Trophoblast cell (in vitro differentiated cells and primary cell): ENCODE measurements at regions not wholly inside any gene's neighbourhood (a gene's known extent, or its start where the extent isn't known, plus 50 kb on each side); places are given as distances from the start of the nearest gene placed in this dataset.
"Not testable (repeated sequence)": the region's sequence is repeated elsewhere in the genome, so short reads cannot be mapped to it uniquely, and the experiment has no call there.

ENCODE experiments used
- DNase-seq, 2 donors: peaks; one replicate each; pipeline ENCODE4 v3.0.0-alpha.2; 2016
- H2AFZ ChIP-seq: 2 replicates; pipeline ENCODE4 v1.6.1; 2013; ENCODE audit warnings: low read length, moderate library complexity, mild to moderate bottlenecking; ENCODE audit not compliant: insufficient read depth, poor library complexity
- H2AK5ac ChIP-seq: 2 replicates; pipeline ENCODE4 v1.6.1; 2013; ENCODE audit warnings: mild to moderate bottlenecking, low read length
- H2BK120ac ChIP-seq: 2 replicates; pipeline ENCODE4 v1.6.1; 2013; ENCODE audit warnings: low read length, mild to moderate bottlenecking, moderate library complexity; ENCODE audit not compliant: insufficient read depth, poor library complexity
- H2BK12ac ChIP-seq: 2 replicates; pipeline ENCODE4 v1.6.1; 2013; ENCODE audit warnings: mild to moderate bottlenecking, low read length, moderate library complexity
- H2BK5ac ChIP-seq: 2 replicates; pipeline ENCODE4 v1.6.1; 2013; ENCODE audit warnings: low read length, low read depth, moderate library complexity, mild to moderate bottlenecking; ENCODE audit not compliant: poor library complexity
- H3K14ac ChIP-seq: 2 replicates; pipeline ENCODE4 v1.6.1; 2013; ENCODE audit warnings: mild to moderate bottlenecking, low read length
- H3K18ac ChIP-seq: 2 replicates; pipeline ENCODE4 v1.6.1; 2013; ENCODE audit warnings: mild to moderate bottlenecking, low read length
- H3K23ac ChIP-seq: 2 replicates; pipeline ENCODE4 v1.6.1; 2013; ENCODE audit warnings: low read length
- H3K27ac ChIP-seq: 2 replicates; pipeline ENCODE4 v1.5.1; 2013; ENCODE audit warnings: low read depth, mild to moderate bottlenecking, inconsistent platforms, low read length, moderate library complexity
- H3K27me3 ChIP-seq: 2 replicates; pipeline ENCODE4 v1.6.1; 2013; ENCODE audit warnings: inconsistent platforms, mild to moderate bottlenecking, low read length, moderate library complexity; ENCODE audit not compliant: insufficient read depth
- H3K36me3 ChIP-seq, 2 experiments: 1 replicate in 1 of 2; 2 replicates in 1 of 2; pipeline ENCODE4 v1.6.1; 2013; ENCODE audit warnings: low read length in 2 of 2, mild to moderate bottlenecking in 2 of 2, moderate library complexity in 1 of 2; ENCODE audit not compliant: insufficient read depth in 2 of 2, control insufficient read depth in 1 of 2
- H3K4ac ChIP-seq: 2 replicates; pipeline ENCODE4 v1.6.1; 2013; ENCODE audit warnings: low read depth, mild to moderate bottlenecking, low read length, moderate library complexity
- H3K4me1 ChIP-seq, 2 experiments: 1 replicate in 1 of 2; 2 replicates in 1 of 2; pipeline ENCODE4 v1.6.1; 2013; ENCODE audit warnings: low read length in 2 of 2, mild to moderate bottlenecking in 2 of 2, moderate library complexity in 1 of 2; ENCODE audit not compliant: insufficient read depth in 2 of 2, control insufficient read depth in 1 of 2
- H3K4me2 ChIP-seq: 2 replicates; pipeline ENCODE4 v1.6.1; 2013; ENCODE audit warnings: inconsistent platforms, mild to moderate bottlenecking, low read length, moderate library complexity
- H3K4me3 ChIP-seq: 2 replicates; pipeline ENCODE4 v1.5.1; 2013; ENCODE audit warnings: mild to moderate bottlenecking, low read depth, low read length, inconsistent platforms
- H3K79me1 ChIP-seq: one replicate; pipeline ENCODE4 v1.6.1; 2013; ENCODE audit warnings: low read length
- H3K79me2 ChIP-seq: 2 replicates; pipeline ENCODE4 v1.6.1; 2013; ENCODE audit warnings: low read length, mild to moderate bottlenecking; ENCODE audit not compliant: control insufficient read depth, insufficient read depth, poor library complexity
- H3K9ac ChIP-seq: 2 replicates; pipeline ENCODE4 v1.6.1; 2013; ENCODE audit warnings: mild to moderate bottlenecking, low read length
- H3K9me3 ChIP-seq: 2 replicates; pipeline ENCODE4 v1.6.1; 2013; ENCODE audit warnings: low read depth, mild to moderate bottlenecking, control low read depth, inconsistent platforms, low read length; ENCODE audit not compliant: insufficient read depth
- H4K12ac ChIP-seq: 2 replicates; pipeline ENCODE4 v1.6.1; 2013; ENCODE audit warnings: low read depth, mild to moderate bottlenecking, low read length, moderate library complexity
- H4K8ac ChIP-seq: 2 replicates; pipeline ENCODE4 v1.6.1; 2013; ENCODE audit warnings: low read depth, mild to moderate bottlenecking, low read length, moderate library complexity
- H4K91ac ChIP-seq: one replicate; pipeline ENCODE4 v1.6.1; 2013; ENCODE audit warnings: low read depth, mild to moderate bottlenecking, low read length, moderate library complexity
- WGBS: extraction: QIAGEN DNeasy Blood & Tissue Kit; methylation state at CpG from one replicate; pipeline ENCODE4 v1.1.7; 2013; ENCODE audit warnings: missing lambda C conversion rate; ENCODE audit not compliant: insufficient read length, insufficient coverage; ENCODE audit errors: extremely low coverage; 5-methylcytosine and 5-hydroxymethylcytosine counted together

- no peak overlapping the region for H3K9ac ChIP-seq
- H2BK5ac ChIP-seq, result no peak overlapping the region
- H4K91ac ChIP-seq, result no peak overlapping the region
- H4K8ac ChIP-seq, result no peak overlapping the region
- no peak overlapping the region for H3K4ac ChIP-seq
- no peak overlapping the region for H4K12ac ChIP-seq
- WGBS, result no CpG with 5 or more reads among the region's 2 CpGs
- no peak overlapping the region for H3K18ac ChIP-seq
- no peak overlapping the region for H2BK12ac ChIP-seq
- no peak overlapping the region for H2BK120ac ChIP-seq
- no peaks in the 10 kb centered on the region for H3K9me3 ChIP-seq
- H2AFZ ChIP-seq, result no peak overlapping the region
- no peak overlapping the region for H3K4me3 ChIP-seq
- no peak for DNase-seq
- no peak overlapping the region for H3K4me2 ChIP-seq
- no peaks in the 10 kb centered on the region for H3K36me3 ChIP-seq
- H3K79me2 ChIP-seq, result no peaks in the 10 kb centered on the region
- H2AK5ac ChIP-seq, result no peak overlapping the region
- H3K14ac ChIP-seq, result no peak overlapping the region
- no peaks in the 10 kb centered on the region for H3K4me1 ChIP-seq
- no peaks in the 10 kb centered on the region for H3K27me3 ChIP-seq
- no peaks in the 10 kb centered on the region for H3K79me1 ChIP-seq
- H3K27ac ChIP-seq, result no peak overlapping the region
- H3K23ac ChIP-seq, result no peak overlapping the region
Observed at GRCh38 chr2:180246268-180246667, 239.2 kb upstream of the CWC22 start.

- DNase-seq, result peak in 1 of 2 donors; percentile 3
Observed at GRCh38 chr2:180240774-180241173, 233.7 kb upstream of the CWC22 start.

GRCh38 chr2:180238729-180239128 is 231.6 kb upstream of the CWC22 start:
- Histone ChIP-seq H3K79me1 (no peaks in the 10 kb centered on the region), H3K36me3 (no peaks in the 10 kb centered on the region), H3K18ac (no peak overlapping the region), H2AFZ (no peak overlapping the region), H2BK5ac (no peak overlapping the region), H3K27ac (no peak overlapping the region), H4K8ac (no peak overlapping the region), H3K27me3 (no peaks in the 10 kb centered on the region), H4K91ac (no peak overlapping the region), H3K23ac (no peak overlapping the region), H2AK5ac (no peak overlapping the region), H2BK12ac (no peak overlapping the region), H3K14ac (no peak overlapping the region), H3K9me3 (peaks cover 1% of the 10 kb centered on the region), H3K9ac (no peak overlapping the region), H3K4me3 (no peak overlapping the region), H4K12ac (no peak overlapping the region), H3K4ac (no peak overlapping the region), H3K79me2 (no peaks in the 10 kb centered on the region), H2BK120ac (no peak overlapping the region), H3K4me2 (no peak overlapping the region), H3K4me1 (no peaks in the 10 kb centered on the region)
- WGBS, result no CpG with 5 or more reads among the region's 8 CpGs
- DNase-seq, result no peak

More at GRCh38 chr2:180240774-180241173, 233.7 kb upstream of the CWC22 start:
- Histone ChIP-seq H3K18ac (no peak overlapping the region), H3K27me3 (no peaks in the 10 kb centered on the region), H3K27ac (no peak overlapping the region), H2BK12ac (no peak overlapping the region), H2BK120ac (no peak overlapping the region), H3K23ac (no peak overlapping the region), H3K4me3 (no peak overlapping the region), H4K91ac (no peak overlapping the region), H2AFZ (no peak overlapping the region), H3K79me1 (no peaks in the 10 kb centered on the region), H3K9me3 (peaks cover 1% of the 10 kb centered on the region), H4K12ac (no peak overlapping the region), H2BK5ac (no peak overlapping the region), H4K8ac (no peak overlapping the region), H3K9ac (no peak overlapping the region), H2AK5ac (no peak overlapping the region), H3K4me1 (no peaks in the 10 kb centered on the region), H3K4ac (no peak overlapping the region), H3K36me3 (no peaks in the 10 kb centered on the region), H3K14ac (no peak overlapping the region), H3K79me2 (no peaks in the 10 kb centered on the region), H3K4me2 (no peak overlapping the region)

GRCh38 chr2:180236061-180236460 is 229.0 kb upstream of the CWC22 start:
- not testable (repeated sequence) for H2BK120ac ChIP-seq, H2AK5ac ChIP-seq, H2BK5ac ChIP-seq, H3K27me3 ChIP-seq, DNase-seq, H3K18ac ChIP-seq, H2AFZ ChIP-seq, H3K9ac ChIP-seq, H4K8ac ChIP-seq, H4K91ac ChIP-seq, H3K4me3 ChIP-seq, H3K79me1 ChIP-seq, H3K79me2 ChIP-seq, H3K14ac ChIP-seq, H3K4me1 ChIP-seq, H3K36me3 ChIP-seq, H3K27ac ChIP-seq, H2BK12ac ChIP-seq, H3K23ac ChIP-seq, H3K9me3 ChIP-seq, H4K12ac ChIP-seq, H3K4me2 ChIP-seq, H3K4ac ChIP-seq
- WGBS, result no CpG with 5 or more reads among the region's 3 CpGs
